ENCODE measurements at regions not wholly inside any gene's neighbourhood (a gene's known extent, or its start where the extent isn't known, plus 50 kb on each side); places are given as distances from the start of the nearest gene placed in this dataset.

GRCh38 chr21:36245649-36246048 is 74.3 kb upstream of the MORC3 start:
- DNase-seq (ENCODE audit: low spot score) = no peak
- no peaks in the 10 kb centered on the region for H3K27me3 ChIP-seq (replicated peaks; ENCODE audit: insufficient read depth)
- intact Hi-C loops (cut with DNase I) = no loop called here
- H3K9me3 ChIP-seq = no peaks in the 10 kb centered on the region
- H3K4me1 ChIP-seq (replicated peaks) = peaks cover 13% of the 10 kb centered on the region
- no peaks in the 10 kb centered on the region for H3K36me3 ChIP-seq
- H3K27ac ChIP-seq = peak overlapping the region in 1 of 2 donors; percentile 6
- WGBS = 88% methylated on average over 18 of the region's 18 CpGs
- no peak for TF ChIP-seq CTCF (IDR thresholded peaks at IDR 0.05)
- TF ChIP-seq POLR2A (IDR thresholded peaks at IDR 0.05) = no peak
- no peak for TF ChIP-seq POLR2AphosphoS5 (IDR thresholded peaks at IDR 0.05)
- no peak overlapping the region for H3K4me3 ChIP-seq

- Histone ChIP-seq H3K9me3 (no peaks in the 10 kb centered on the region), H3K4me3 (no peak overlapping the region), H3K4me1 (replicated peaks) (peaks cover 13% of the 10 kb centered on the region), H3K36me3 (no peaks in the 10 kb centered on the region), H3K27ac (peak overlapping the region in 1 of 2 donors; percentile 6), H3K27me3 (replicated peaks; ENCODE audit: insufficient read depth) (no peaks in the 10 kb centered on the region)
- peak; percentile 84 for DNase-seq (ENCODE audit: low spot score)
- intact Hi-C loops (cut with DNase I) = no loop called here
- peak; percentile 81 for TF ChIP-seq POLR2AphosphoS5 (IDR thresholded peaks at IDR 0.05)
- no peak for TF ChIP-seq CTCF (IDR thresholded peaks at IDR 0.05)
- TF ChIP-seq POLR2A (IDR thresholded peaks at IDR 0.05) = no peak
- WGBS = 32% methylated on average over 23 of the region's 23 CpGs
Observed at GRCh38 chr21:36246080-36246631, 73.8 kb upstream of the MORC3 start.

GRCh38 chr21:36247316-36248010 is 72.5 kb upstream of the MORC3 start:
- Histone ChIP-seq H3K9me3 (no peaks in the 10 kb centered on the region), H3K4me3 (no peak overlapping the region), H3K27ac (no peak overlapping the region), H3K4me1 (replicated peaks) (peaks cover 13% of the 10 kb centered on the region), H3K27me3 (replicated peaks; ENCODE audit: insufficient read depth) (no peaks in the 10 kb centered on the region), H3K36me3 (no peaks in the 10 kb centered on the region)
- no peak for TF ChIP-seq POLR2AphosphoS5 (IDR thresholded peaks at IDR 0.05)
- no peak for DNase-seq (ENCODE audit: low spot score)
- intact Hi-C loops (cut with DNase I) = no loop called here
- WGBS = 85% methylated on average over 8 of the region's 8 CpGs

GRCh38 chr21:36249576-36250422 is 70.2 kb upstream of the MORC3 start:
- TF ChIP-seq POLR2AphosphoS5 (IDR thresholded peaks at IDR 0.05) (no peak), CTCF (IDR thresholded peaks at IDR 0.05) (no peak), POLR2A (IDR thresholded peaks at IDR 0.05) (no peak)
- no peaks in the 10 kb centered on the region for H3K27me3 ChIP-seq (replicated peaks; ENCODE audit: insufficient read depth)
- H3K4me1 ChIP-seq (replicated peaks) = peaks cover 13% of the 10 kb centered on the region
- DNase-seq (ENCODE audit: low spot score) = no peak
- H3K27ac ChIP-seq = no peak overlapping the region
- intact Hi-C loops (cut with DNase I) = loop anchor here (10.0 kb wide), 2 partner anchors 65 to 95 kb away; partner anchors contain the start of gene DOP1B
- no peaks in the 10 kb centered on the region for H3K36me3 ChIP-seq
- 87% methylated on average over 20 of the region's 20 CpGs for WGBS
- no peak overlapping the region for H3K4me3 ChIP-seq
- no peaks in the 10 kb centered on the region for H3K9me3 ChIP-seq

- intact Hi-C loops (cut with DNase I) = loop anchor here (10.0 kb wide), 2 partner anchors 64 to 96 kb away; partner anchors contain the start of gene DOP1B
- H3K4me3 ChIP-seq = no peak overlapping the region
- 89% methylated on average over 17 of the region's 17 CpGs for WGBS
- no peaks in the 10 kb centered on the region for H3K36me3 ChIP-seq
- H3K27ac ChIP-seq = no peak overlapping the region
- H3K9me3 ChIP-seq = no peaks in the 10 kb centered on the region
- no peak for DNase-seq (ENCODE audit: low spot score)
- H3K27me3 ChIP-seq (replicated peaks; ENCODE audit: insufficient read depth) = no peaks in the 10 kb centered on the region
- no peak for TF ChIP-seq CTCF (IDR thresholded peaks at IDR 0.05)
- no peak for TF ChIP-seq POLR2A (IDR thresholded peaks at IDR 0.05)
- no peak for TF ChIP-seq POLR2AphosphoS5 (IDR thresholded peaks at IDR 0.05)
- peaks cover 9% of the 10 kb centered on the region for H3K4me1 ChIP-seq (replicated peaks)
Observed at GRCh38 chr21:36250423-36251075, 69.4 kb upstream of the MORC3 start.
